ENCODE measurements at regions not wholly inside any gene's neighbourhood (a gene's known extent, or its start where the extent isn't known, plus 50 kb on each side); places are given as distances from the start of the nearest gene placed in this dataset.
"Not testable (repeated sequence)": the region's sequence is repeated elsewhere in the genome, so short reads cannot be mapped to it uniquely, and the experiment has no call there.

- TF ChIP-seq CTCF (IDR thresholded peaks at IDR 0.05; ENCODE audit: insufficient read depth, low read length, missing control alignments): no peak
- ChIA-PET CTCF (no interaction called here), POLR2A (no interaction called here)
- H3K4me3 ChIP-seq (ENCODE audit: low read depth, low read length): no peak overlapping the region
- no peak for DNase-seq (ENCODE audit: low read depth, low spot score)
These were observed 716.4 kb downstream of the RNF144A start for GRCh38 chr2:7633566-7634153.

GRCh38 chr2:7634409-7634808 is 717.2 kb downstream of the RNF144A start:
- ChIA-PET POLR2A (no interaction called here), CTCF (no interaction called here)
- H3K4me3 ChIP-seq (ENCODE audit: low read depth, low read length): no peak overlapping the region
- no peak for DNase-seq (ENCODE audit: low read depth, low spot score)
- no peak for TF ChIP-seq CTCF (IDR thresholded peaks at IDR 0.05; ENCODE audit: insufficient read depth, low read length, missing control alignments)

- POLR2A ChIA-PET: no interaction called here
- H3K4me3 ChIP-seq (ENCODE audit: low read depth, low read length): no peak overlapping the region
- CTCF ChIA-PET: no interaction called here
- no peak for DNase-seq (ENCODE audit: low read depth, low spot score)
- no peak for TF ChIP-seq CTCF (IDR thresholded peaks at IDR 0.05; ENCODE audit: insufficient read depth, low read length, missing control alignments)
These were observed 722.3 kb downstream of the RNF144A start for GRCh38 chr2:7639476-7639875.

- POLR2A ChIA-PET; H3K4me3 ChIP-seq (ENCODE audit: low read depth, low read length); CTCF ChIA-PET; DNase-seq (ENCODE audit: low read depth, low spot score): not testable (repeated sequence)
These were observed 724.1 kb downstream of the RNF144A start for GRCh38 chr2:7641272-7641671.

GRCh38 chr2:7646024-7646423 is 728.8 kb downstream of the RNF144A start:
- ChIA-PET POLR2A (no interaction called here), CTCF (no interaction called here)
- no peak for DNase-seq (ENCODE audit: low read depth, low spot score)
- TF ChIP-seq CTCF (IDR thresholded peaks at IDR 0.05; ENCODE audit: insufficient read depth, low read length, missing control alignments): no peak
- no peak overlapping the region for H3K4me3 ChIP-seq (ENCODE audit: low read depth, low read length)

GRCh38 chr2:7646661-7647060 is 729.4 kb downstream of the RNF144A start:
- TF ChIP-seq CTCF (IDR thresholded peaks at IDR 0.05; ENCODE audit: insufficient read depth, low read length, missing control alignments): no peak
- DNase-seq (ENCODE audit: low read depth, low spot score): no peak
- H3K4me3 ChIP-seq (ENCODE audit: low read depth, low read length): no peak overlapping the region
- ChIA-PET POLR2A (no interaction called here), CTCF (interaction anchor here (1.2 kb wide), 1 partner anchor 25 kb away, joined by 3 read pairs; no protein-coding TSS in a partner anchor)

- DNase-seq (ENCODE audit: low read depth, low spot score): no peak
- ChIA-PET POLR2A (no interaction called here), CTCF (no interaction called here)
- H3K4me3 ChIP-seq (ENCODE audit: low read depth, low read length): no peak overlapping the region
- TF ChIP-seq CTCF (IDR thresholded peaks at IDR 0.05; ENCODE audit: insufficient read depth, low read length, missing control alignments): no peak
These were observed 731.1 kb downstream of the RNF144A start for GRCh38 chr2:7648221-7648795.
